GM21619 (cell line): ENCODE measurements at regions not wholly inside any gene's neighbourhood (a gene's known extent, or its start where the extent isn't known, plus 50 kb on each side); places are given as distances from the start of the nearest gene placed in this dataset.

Source experiments
- ATAC-seq: cut with Tn5 transposase; IDR thresholded peaks from one replicate; pipeline ENCODE4 v1.9.1; 2021; ENCODE audit not compliant: unreplicated experiment

DNA sequence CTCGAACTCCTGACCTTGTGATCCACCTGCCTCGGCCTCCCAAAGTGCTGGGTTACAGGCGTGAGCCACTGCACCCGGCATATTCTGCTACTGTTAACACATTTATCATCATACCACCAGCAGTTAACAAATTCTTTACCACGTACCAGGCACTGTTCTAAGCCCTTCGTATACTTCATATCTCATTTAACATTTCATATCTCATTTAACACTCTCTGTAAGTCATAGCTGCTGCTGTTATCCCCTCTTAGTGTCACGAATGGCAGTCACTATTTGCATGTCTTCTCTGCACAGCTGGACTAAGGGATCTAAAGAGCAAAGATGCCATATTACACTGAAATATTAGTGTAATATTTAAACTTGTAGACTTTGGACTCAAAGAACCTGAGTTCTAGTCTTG is 462.5 kb upstream of the DAB1 start:
- no peak for ATAC-seq

- no peak for ATAC-seq
Observed at GRCh38 chr1:57883642-57883995, 459.8 kb upstream of the DAB1 start.

- ATAC-seq: no peak
Observed at GRCh38 chr1:57882934-57883641, 459.2 kb upstream of the DAB1 start.

DNA sequence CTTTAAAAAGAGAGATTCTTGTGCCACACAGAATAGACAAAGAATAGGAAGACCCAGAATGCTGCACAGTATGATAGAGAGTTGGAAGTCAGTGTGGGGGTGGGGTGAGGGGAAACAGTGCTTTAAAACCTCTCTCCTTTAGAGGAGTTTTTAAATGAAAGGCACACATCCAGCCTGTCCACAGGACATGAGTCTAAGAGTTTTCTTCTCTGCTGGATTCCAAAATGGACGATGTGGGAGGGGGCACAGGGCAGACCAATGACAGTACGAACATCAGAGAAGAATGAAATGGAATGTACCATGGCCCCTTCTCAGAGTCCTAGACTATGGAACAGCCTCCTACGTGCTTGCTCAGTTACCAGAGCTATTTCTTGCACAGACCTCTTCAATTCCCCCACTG is 458.2 kb upstream of the DAB1 start:
- ATAC-seq: no peak

- no peak for ATAC-seq
Observed at GRCh38 chr1:57881639-57882038, 457.8 kb upstream of the DAB1 start.

- no peak for ATAC-seq
Observed at GRCh38 chr1:57879700-57880099, 455.8 kb upstream of the DAB1 start.

DNA sequence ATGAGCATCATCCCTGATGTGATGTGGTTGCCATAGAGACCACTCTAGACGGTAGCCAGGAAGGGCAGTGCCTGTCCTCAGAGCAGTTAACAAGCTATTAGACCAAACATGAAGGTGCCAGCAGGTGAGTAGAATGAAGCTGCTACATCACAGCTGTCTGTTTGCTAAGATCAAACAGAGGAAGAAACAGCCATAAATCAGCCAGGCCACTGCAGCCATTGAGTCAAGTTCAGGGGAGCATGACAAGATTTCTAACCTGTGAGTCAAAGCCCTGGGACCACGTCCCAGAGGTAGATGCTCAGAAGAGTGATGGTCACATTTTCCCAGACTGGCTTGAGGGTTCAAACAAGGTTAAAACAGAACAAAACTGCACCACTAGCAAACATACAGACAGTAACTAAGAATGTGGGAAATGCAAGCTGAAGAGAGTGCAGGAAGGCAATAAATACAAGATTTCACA is 450.6 kb upstream of the DAB1 start:
- ATAC-seq: no peak

- no peak for ATAC-seq
Observed at GRCh38 chr1:57872913-57873312, 449.1 kb upstream of the DAB1 start.

- ATAC-seq: no peak
Observed at GRCh38 chr1:57868908-57869307, 445.0 kb upstream of the DAB1 start.

DNA sequence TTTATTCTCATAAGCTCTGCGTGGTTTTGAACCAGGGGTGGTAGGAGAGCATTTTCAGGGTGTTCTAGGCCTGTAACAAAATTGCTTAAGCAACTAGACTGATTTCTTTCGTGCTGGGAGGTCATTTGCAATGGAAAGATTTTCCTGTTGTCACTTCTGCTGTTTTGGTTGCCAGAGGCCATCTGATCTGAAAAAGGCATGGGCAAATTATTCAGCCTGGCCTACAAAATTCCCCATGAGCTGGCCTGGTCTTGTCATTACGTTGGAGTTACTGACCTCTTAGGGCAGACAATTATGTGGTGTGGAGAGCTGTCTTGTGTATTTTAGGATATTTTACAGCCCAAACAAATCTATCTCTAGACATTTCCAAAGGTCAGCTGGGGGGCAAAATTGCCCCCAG is 444.4 kb upstream of the DAB1 start:
- no peak for ATAC-seq

- no peak for ATAC-seq
Observed at GRCh38 chr1:57866998-57867397, 443.1 kb upstream of the DAB1 start.

- no peak for ATAC-seq
Observed at GRCh38 chr1:57860931-57861565, 437.2 kb upstream of the DAB1 start.

- no peak for ATAC-seq
Observed at GRCh38 chr1:57860325-57860724, 436.5 kb upstream of the DAB1 start.

GRCh38 chr1:57858740-57859139 is 434.9 kb upstream of the DAB1 start:
- no peak for ATAC-seq

- ATAC-seq: no peak
Observed at GRCh38 chr1:57857809-57858208, 433.9 kb upstream of the DAB1 start.

DNA sequence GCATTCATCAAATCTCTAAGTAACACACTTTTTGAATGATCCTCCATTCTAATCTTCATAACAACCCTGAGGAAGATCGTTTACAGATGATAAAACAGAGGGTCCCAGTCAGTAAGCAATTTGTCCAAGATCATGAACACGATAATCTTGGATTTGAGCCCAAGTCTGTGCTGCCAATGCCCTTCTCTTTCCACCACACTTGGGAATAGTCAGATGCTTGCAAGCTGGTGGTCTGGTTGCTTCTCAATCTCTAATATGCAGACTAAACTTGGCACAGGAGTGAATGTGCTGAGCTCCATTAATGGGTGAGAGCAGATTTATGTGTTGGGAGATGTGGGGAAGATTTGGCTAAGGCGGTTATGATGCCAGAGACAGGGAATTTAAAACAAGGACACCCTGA is 430.6 kb upstream of the DAB1 start:
- ATAC-seq: no peak

DNA sequence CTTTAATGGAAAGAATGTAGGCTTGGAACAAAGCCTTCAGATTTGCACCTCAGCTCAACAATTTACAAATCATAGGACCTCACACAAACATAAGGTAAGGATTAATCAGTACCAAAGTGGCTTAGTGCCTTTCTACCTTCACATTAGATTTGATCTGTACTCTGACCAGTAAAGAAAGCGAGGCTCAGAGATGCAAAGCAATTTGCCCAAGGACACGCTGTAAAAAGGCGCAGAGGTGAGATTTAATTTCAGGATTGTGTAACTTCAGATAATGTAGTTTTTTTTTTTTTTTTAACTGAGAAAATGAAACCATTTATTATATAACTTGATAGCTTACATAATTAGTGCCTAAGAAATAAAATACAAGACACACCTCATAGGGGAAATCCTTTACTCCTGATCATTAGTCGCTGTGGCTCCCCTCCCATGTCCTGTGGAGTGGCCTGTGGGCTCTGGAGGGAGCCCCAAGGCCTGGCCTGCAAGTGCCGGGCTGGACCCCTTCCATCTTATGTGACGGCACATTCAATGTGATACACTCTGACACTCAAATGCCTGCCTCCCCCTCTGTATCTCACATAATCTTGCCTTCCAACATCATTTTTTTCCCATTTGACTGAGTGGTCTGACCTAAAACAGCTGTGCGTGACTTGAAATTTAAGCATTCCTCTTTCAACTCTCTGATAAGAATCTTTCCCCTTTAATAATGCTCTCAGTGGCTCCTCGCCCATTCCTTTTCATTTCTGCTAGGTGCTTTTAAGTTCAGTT is 426.5 kb upstream of the DAB1 start:
- no peak for ATAC-seq

GRCh38 chr1:57848406-57848805 is 424.5 kb upstream of the DAB1 start:
- no peak for ATAC-seq

DNA sequence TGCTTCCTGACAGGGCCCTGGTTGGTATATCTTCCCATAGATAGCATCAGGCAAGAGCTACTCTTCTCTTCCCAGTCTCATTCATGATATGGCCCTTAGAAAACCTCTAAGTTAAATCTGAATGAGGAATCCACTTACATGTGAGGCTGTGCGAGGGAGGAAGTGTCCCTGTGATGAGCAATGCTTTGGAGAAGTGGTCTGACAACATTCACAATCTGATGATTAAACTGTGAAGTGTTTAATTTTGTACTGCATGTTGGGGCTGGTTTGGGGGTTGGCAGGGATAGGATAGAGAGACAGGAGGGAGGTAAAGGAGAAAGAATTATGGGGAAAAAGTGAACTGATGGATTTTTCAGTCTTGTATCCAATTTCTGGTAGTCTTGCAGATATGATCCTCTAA is 421.2 kb upstream of the DAB1 start:
- no peak for ATAC-seq

GRCh38 chr1:57844382-57844980 is 420.6 kb upstream of the DAB1 start:
- no peak for ATAC-seq

DNA sequence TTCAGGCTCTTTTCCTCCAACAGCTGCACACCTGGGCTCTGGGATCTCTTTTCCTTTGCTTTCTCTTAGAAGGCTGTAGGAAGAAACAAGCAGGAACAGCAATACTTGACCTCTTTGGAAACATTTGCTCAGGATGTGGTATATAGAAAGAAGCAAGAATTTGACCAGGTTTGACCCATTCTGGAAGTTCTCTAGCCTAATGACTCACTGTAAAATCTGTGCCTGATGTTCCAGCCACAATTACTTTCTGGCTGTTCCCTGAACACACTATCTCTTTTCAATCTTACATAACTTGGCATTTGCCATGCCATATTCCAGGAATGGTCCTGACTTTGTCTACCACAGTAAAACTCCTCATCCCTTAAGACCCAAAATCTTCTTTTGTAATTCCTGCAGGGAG is 419.9 kb upstream of the DAB1 start:
- no peak for ATAC-seq

- no peak for ATAC-seq
Observed at GRCh38 chr1:57839526-57839925, 415.7 kb upstream of the DAB1 start.
